Uterus (tissue), 2 donors: ENCODE measurements at regions not wholly inside any gene's neighbourhood (a gene's known extent, or its start where the extent isn't known, plus 50 kb on each side); places are given as distances from the start of the nearest gene placed in this dataset.

Experiments
- CTCF ChIP-seq, 4 experiments: fragments of 200-600 bp in 2 of 4; fragments of 450-650 bp in 2 of 4; sonication (generic) in 2 of 4; IDR thresholded peaks; one replicate each; pipeline ENCODE4 v1.5.1; 2016 to 2019; ENCODE audit warnings: antibody characterized with exemption in 4 of 4, mild to moderate bottlenecking in 2 of 4, moderate library complexity in 1 of 4
- POLR2A ChIP-seq, 2 donors: fragments of 450-650 bp; IDR thresholded peaks; one replicate each; pipeline ENCODE4 v1.6.1; 2016; ENCODE audit warnings: antibody characterized with exemption in 2 of 2, mild to moderate bottlenecking in 1 of 2, moderate library complexity in 1 of 2

GRCh38 chr6:55955684-55956083, 80.3 kb upstream of the BMP5 start:
- TF ChIP-seq CTCF (IDR thresholded peaks at IDR 0.05), result no peak
- TF ChIP-seq POLR2A (IDR thresholded peaks at IDR 0.05), result no peak
